Activated CD8-positive, alpha-beta T cell treated with anti-CD3 and anti-CD28 coated beads, Interleukin-2, amount 10 ng/mL, durations not matched to agents 7 days and 5 days (primary cell): ENCODE measurements at regions not wholly inside any gene's neighbourhood (a gene's known extent, or its start where the extent isn't known, plus 50 kb on each side); places are given as distances from the start of the nearest gene placed in this dataset.

Experiments
- ATAC-seq: fragments of 150-1000 bp; cut with Tn5 transposase; one replicate; pipeline ENCODE4 v1.10.0; 2021; ENCODE audit warnings: moderate library complexity
- CTCF ChIA-PET: fragments of 350-600 bp; sonication (Branson Sonifier 250); formaldehyde crosslinking; loops from one replicate; lab custom pipeline; 2021; ENCODE audit warnings: antibody characterized with exemption; lab: Charles Lee
- POLR2A ChIA-PET: fragments of 350-600 bp; sonication (Branson Sonifier 250); formaldehyde crosslinking; loops from one replicate; lab custom pipeline; 2021; ENCODE audit warnings: antibody characterized with exemption; lab: Charles Lee
- DNase-seq: peaks from one replicate; pipeline ENCODE4 v3.0.0-alpha.2; 2020
- H3K27ac Mint-ChIP-seq: one replicate; pipeline ENCODE4 v1.8.0; 2021; ENCODE audit warnings: mild to moderate bottlenecking, mixed read lengths
- H3K27me3 Mint-ChIP-seq: one replicate; pipeline ENCODE4 v1.8.0; 2021; ENCODE audit warnings: low read depth, mixed read lengths
- H3K36me3 Mint-ChIP-seq: one replicate; pipeline ENCODE4 v1.8.0; 2021; ENCODE audit warnings: low read depth, mixed read lengths
- H3K4me1 Mint-ChIP-seq: one replicate; pipeline ENCODE4 v1.8.0; 2021; ENCODE audit warnings: low read depth, mixed read lengths
- H3K4me3 Mint-ChIP-seq: one replicate; pipeline ENCODE4 v1.8.0; 2021; ENCODE audit warnings: mild to moderate bottlenecking, mixed read lengths
- H3K9me3 Mint-ChIP-seq: one replicate; pipeline ENCODE4 v1.8.0; 2022; ENCODE audit warnings: mixed read lengths; ENCODE audit not compliant: insufficient read depth

DNA sequence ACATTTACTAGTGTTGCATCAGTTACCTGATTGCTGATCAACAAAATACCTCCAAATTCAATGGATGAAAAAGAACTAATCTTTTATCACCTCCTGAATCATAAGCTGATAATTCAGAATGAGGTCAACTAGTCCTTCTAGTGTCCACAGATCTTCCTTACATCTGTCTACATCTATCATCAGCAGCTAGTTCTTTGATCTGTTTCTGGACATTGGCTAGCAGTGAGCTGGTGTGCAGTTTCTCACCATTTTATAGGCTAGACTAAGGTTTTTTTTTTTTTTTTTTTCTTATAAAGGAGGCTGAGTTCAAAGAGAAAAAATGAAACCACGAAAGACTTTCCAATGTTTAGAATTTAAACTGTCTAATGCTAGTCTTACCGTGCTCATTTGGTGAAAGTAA lies 534.3 kb upstream of the ST8SIA4 start:
- no peak overlapping the region for H3K4me3 Mint-ChIP-seq
- CTCF ChIA-PET, result no interaction called here

DNA sequence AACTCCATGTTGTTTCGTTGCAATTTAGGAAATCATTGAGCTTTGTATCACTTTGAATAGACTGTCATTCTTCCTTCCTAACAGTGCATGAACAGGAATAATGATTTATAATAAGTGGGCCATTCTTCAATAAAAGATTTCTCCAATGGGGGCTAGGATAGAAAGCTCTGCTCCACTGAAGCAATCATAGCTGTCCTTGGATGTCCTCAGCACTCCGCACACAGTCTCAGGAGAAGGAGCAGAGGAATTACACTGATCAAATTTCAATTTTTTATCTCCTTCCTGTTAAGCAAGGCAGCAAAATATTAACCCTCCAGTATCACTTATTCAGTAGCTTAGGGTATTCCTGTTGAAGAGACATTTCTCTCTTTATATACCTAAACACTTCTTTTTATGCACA lies 532.7 kb upstream of the ST8SIA4 start:
- ChIA-PET CTCF (no interaction called here), POLR2A (no interaction called here)
- no peaks in the 10 kb centered on the region for H3K4me1 Mint-ChIP-seq
- no peak overlapping the region for H3K27ac Mint-ChIP-seq
- no peaks in the 10 kb centered on the region for H3K9me3 Mint-ChIP-seq
- H3K36me3 Mint-ChIP-seq, result no peaks in the 10 kb centered on the region
- DNase-seq, result no peak
- no peak overlapping the region for H3K4me3 Mint-ChIP-seq
- H3K27me3 Mint-ChIP-seq, result no peaks in the 10 kb centered on the region
- no peak for ATAC-seq

More for the DNA sequence above, 534.3 kb upstream of the ST8SIA4 start:
- DNase-seq (no peak), ATAC-seq (no peak)
- Mint-ChIP-seq H3K9me3 (no peaks in the 10 kb centered on the region), H3K4me1 (no peaks in the 10 kb centered on the region), H3K27ac (no peak overlapping the region), H3K36me3 (no peaks in the 10 kb centered on the region), H3K27me3 (no peaks in the 10 kb centered on the region)
- POLR2A ChIA-PET, result no interaction called here

DNA sequence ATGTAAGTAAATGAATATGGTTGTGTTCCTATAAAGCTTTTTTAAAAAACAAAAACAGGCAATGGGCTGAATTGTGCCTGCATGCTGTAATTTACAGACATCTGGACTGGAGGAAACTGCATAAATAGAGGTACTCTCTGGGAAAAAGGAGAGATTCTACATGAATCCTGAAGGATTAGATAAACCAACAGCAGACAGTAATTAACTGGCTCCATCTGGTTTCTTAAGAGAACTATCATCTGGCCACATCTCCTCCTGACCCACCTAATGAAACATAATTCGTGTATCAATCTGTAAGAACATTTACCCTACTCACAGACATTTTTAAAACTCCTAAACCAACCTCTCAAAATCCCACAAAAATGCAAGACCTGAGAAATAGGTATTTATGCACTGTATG lies 528.1 kb upstream of the ST8SIA4 start:
- no peak for ATAC-seq

DNA sequence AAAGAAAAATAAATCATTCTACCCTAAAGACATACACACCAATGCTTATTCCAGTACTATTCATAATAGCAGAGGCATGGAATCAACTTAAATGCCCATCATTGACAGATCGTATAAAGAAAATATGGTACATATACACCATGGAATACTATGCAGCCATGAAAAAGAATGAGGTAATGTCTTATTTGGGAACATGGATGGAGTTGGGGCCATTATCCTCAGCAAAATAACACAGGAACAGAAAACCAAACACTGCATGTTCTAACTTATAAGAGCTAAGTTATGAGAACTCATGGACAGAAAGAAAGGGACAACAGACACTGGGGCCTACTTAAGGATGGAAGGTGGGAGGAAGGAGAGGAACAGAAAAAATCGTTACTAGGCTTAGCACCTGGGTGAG lies 527.5 kb upstream of the ST8SIA4 start:
- Mint-ChIP-seq H3K36me3 (no peaks in the 10 kb centered on the region), H3K27ac (no peak overlapping the region), H3K9me3 (no peaks in the 10 kb centered on the region), H3K4me3 (no peak overlapping the region), H3K27me3 (no peaks in the 10 kb centered on the region), H3K4me1 (no peaks in the 10 kb centered on the region)
- ChIA-PET CTCF (no interaction called here), POLR2A (no interaction called here)
- DNase-seq (no peak), ATAC-seq (no peak)

More for the DNA sequence above, 528.1 kb upstream of the ST8SIA4 start:
- H3K9me3 Mint-ChIP-seq, result no peaks in the 10 kb centered on the region
- CTCF ChIA-PET, result no interaction called here
- H3K4me3 Mint-ChIP-seq, result no peak overlapping the region
- no peaks in the 10 kb centered on the region for H3K4me1 Mint-ChIP-seq
- no peak overlapping the region for H3K27ac Mint-ChIP-seq
- no peaks in the 10 kb centered on the region for H3K36me3 Mint-ChIP-seq
- DNase-seq, result no peak
- POLR2A ChIA-PET, result no interaction called here
- no peaks in the 10 kb centered on the region for H3K27me3 Mint-ChIP-seq

DNA sequence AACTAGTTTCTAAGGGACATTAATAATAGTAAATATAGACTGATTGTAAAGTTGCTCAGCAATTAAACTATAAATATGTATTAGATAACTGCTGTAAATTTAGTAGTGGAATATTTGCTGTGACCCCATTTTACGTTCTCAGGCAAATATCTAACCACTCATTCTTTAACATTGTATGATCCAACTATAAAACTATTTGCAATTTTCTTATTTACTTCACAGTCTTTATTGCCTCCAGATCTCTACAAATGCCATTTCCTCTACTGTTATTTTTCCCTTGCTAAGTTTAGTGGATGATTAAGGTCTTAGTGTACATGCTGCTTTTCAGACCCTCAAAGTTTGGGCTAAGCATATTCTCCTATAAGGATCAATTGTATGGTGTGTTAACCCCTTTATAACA lies 526.2 kb upstream of the ST8SIA4 start:
- no peak for ATAC-seq
- no peak for DNase-seq
- no peaks in the 10 kb centered on the region for H3K36me3 Mint-ChIP-seq
- H3K9me3 Mint-ChIP-seq, result no peaks in the 10 kb centered on the region
- no peaks in the 10 kb centered on the region for H3K27me3 Mint-ChIP-seq
- ChIA-PET POLR2A (no interaction called here), CTCF (no interaction called here)
- no peak overlapping the region for H3K27ac Mint-ChIP-seq
- H3K4me3 Mint-ChIP-seq, result no peak overlapping the region
- H3K4me1 Mint-ChIP-seq, result no peaks in the 10 kb centered on the region

DNA sequence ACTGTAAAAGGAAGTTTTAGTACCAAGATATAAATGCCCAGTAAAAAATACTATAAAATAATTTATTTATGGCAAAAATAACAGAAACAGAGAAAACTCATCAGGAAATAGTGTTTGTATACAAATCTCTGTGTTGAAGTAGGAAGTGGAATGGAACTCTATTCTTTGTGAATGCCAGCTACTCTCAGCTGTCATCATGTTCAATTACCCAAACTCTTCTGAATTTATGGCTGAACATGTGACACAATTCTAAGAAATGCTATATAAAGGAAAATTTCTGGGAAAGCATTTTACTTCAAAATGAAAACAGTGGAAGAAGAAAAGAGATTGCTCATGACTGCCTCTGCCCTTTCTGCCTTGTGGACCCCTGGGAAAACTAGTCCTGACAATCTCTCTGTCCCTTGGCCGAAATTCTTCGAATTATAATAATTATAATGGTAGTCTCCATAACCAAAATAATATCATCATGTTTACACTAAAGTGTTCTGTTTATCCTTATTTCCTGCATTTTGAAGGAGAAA lies 522.3 kb upstream of the ST8SIA4 start:
- no peak for ATAC-seq

DNA sequence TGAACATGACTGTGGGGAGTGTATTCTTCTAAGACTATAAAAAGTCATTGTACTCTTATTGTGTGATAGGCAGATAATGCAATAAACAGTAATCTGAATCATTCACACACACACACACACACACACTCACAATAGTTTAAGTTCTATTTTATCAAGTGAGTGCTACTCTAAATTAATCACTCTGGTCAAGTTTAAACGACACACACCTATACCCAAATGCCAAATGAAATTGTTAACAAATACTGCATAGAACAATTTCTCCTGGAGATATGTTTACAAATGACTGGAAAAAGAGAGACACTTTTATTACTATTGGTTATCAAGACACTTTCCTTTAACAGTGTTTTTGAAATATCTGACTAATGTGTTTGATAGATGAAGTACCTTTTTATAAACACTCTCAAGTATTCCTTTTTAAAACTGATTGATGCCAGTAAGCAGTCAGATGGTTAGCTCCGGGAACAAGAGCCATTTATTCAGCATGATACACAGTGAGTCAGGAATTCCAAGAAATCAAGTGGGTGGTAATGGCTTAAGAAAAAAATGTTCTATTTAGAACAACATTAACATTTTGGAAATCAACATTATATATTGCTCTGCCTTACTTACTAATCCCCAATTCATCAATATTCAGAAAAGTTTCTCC lies 521.6 kb upstream of the ST8SIA4 start:
- ATAC-seq (no peak), DNase-seq (no peak)
- Mint-ChIP-seq H3K9me3 (no peaks in the 10 kb centered on the region), H3K36me3 (no peaks in the 10 kb centered on the region), H3K4me1 (no peaks in the 10 kb centered on the region), H3K27me3 (no peaks in the 10 kb centered on the region), H3K27ac (no peak overlapping the region), H3K4me3 (no peak overlapping the region)
- ChIA-PET POLR2A (no interaction called here), CTCF (no interaction called here)

More for the DNA sequence above, 522.3 kb upstream of the ST8SIA4 start:
- Mint-ChIP-seq H3K4me3 (no peak overlapping the region), H3K27me3 (no peaks in the 10 kb centered on the region), H3K36me3 (no peaks in the 10 kb centered on the region), H3K9me3 (no peaks in the 10 kb centered on the region), H3K27ac (no peak overlapping the region), H3K4me1 (no peaks in the 10 kb centered on the region)
- DNase-seq, result no peak
- POLR2A ChIA-PET, result no interaction called here
- CTCF ChIA-PET, result no interaction called here

DNA sequence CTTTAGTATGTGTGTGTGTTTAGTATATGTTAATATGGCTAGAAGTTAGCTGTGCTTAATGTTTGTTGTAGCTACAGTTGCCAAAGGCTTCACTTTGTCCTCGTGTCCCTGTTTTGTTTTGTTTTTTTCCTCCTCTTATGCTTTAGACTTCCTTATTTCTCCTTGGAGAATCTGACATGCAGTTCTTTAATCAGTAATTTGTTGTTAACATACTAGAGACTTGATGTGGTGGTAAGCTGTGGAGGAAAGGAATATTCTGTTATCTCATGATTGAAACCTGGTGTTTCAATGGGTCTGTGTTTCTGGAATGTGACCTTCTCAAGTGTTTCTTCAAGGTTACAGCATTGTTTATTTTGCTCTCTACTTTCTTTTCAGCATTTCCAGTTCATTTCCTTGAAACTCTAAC lies 515.6 kb upstream of the ST8SIA4 start:
- DNase-seq (no peak), ATAC-seq (no peak)
- CTCF ChIA-PET, result no interaction called here
- Mint-ChIP-seq H3K4me1 (no peaks in the 10 kb centered on the region), H3K36me3 (no peaks in the 10 kb centered on the region), H3K27ac (no peak overlapping the region), H3K9me3 (no peaks in the 10 kb centered on the region), H3K27me3 (no peaks in the 10 kb centered on the region), H3K4me3 (no peak overlapping the region)
- POLR2A ChIA-PET, result no interaction called here

DNA sequence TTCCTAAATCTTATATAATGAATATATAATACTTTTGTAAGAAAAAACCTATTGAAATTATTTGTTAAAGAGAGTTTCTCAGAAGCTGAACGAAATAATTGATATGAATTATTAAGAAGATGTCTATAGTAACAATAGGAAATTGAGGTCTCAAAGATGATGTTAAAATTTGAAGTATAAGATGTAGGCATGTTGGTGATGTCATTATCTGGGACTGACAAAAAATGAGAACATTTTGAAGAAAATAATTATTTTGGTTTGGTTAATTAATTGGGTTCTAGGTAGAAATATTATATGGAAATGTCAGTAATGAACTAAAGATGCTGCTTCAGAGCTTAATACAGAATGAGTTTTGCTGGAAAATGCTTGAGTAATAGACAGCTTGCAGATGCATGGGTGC lies 501.4 kb upstream of the ST8SIA4 start:
- Mint-ChIP-seq H3K27me3 (no peaks in the 10 kb centered on the region), H3K9me3 (no peaks in the 10 kb centered on the region), H3K4me1 (no peaks in the 10 kb centered on the region), H3K4me3 (no peak overlapping the region), H3K27ac (no peak overlapping the region), H3K36me3 (no peaks in the 10 kb centered on the region)
- DNase-seq, result no peak
- POLR2A ChIA-PET, result no interaction called here
- ATAC-seq, result no peak
- CTCF ChIA-PET, result interaction anchor here (1.5 kb wide), 1 partner anchor 15 kb away, joined by 3 read pairs; no protein-coding TSS in a partner anchor

DNA sequence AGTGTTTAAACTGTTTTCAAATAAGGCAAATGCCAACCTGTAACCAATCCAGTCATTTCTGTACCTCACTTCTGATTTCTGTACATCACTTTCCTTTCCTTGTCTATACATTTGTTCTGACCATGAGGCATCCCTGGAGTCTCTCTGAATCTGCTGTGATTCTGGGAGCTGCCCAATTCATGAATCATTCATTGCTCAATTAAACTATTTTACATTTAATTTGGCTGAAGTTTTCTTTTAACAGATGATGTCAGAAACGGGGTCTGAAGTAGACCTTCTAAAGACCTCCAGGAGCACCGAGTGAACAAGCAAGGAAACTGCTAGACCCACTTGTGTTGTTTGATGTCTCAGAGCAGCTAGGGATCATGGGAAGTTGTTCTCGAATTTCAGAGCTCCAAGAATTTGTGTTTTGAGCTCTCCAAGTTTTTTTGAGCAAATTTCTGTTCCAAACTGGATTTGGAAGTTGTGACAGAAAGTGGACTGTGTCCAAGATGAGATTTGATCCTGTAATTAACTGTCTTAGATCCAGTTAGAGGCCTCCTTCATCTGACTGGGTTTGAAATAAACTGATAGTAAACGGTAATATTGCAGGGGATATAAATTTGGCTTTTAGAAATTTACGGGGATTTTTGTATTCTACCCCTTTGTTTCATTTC lies 490.8 kb upstream of the ST8SIA4 start:
- Mint-ChIP-seq H3K9me3 (no peaks in the 10 kb centered on the region), H3K4me1 (no peaks in the 10 kb centered on the region), H3K36me3 (no peaks in the 10 kb centered on the region), H3K27me3 (no peaks in the 10 kb centered on the region), H3K4me3 (no peak overlapping the region), H3K27ac (no peak overlapping the region)
- ChIA-PET CTCF (no interaction called here), POLR2A (no interaction called here)
- ATAC-seq (no peak), DNase-seq (no peak)

DNA sequence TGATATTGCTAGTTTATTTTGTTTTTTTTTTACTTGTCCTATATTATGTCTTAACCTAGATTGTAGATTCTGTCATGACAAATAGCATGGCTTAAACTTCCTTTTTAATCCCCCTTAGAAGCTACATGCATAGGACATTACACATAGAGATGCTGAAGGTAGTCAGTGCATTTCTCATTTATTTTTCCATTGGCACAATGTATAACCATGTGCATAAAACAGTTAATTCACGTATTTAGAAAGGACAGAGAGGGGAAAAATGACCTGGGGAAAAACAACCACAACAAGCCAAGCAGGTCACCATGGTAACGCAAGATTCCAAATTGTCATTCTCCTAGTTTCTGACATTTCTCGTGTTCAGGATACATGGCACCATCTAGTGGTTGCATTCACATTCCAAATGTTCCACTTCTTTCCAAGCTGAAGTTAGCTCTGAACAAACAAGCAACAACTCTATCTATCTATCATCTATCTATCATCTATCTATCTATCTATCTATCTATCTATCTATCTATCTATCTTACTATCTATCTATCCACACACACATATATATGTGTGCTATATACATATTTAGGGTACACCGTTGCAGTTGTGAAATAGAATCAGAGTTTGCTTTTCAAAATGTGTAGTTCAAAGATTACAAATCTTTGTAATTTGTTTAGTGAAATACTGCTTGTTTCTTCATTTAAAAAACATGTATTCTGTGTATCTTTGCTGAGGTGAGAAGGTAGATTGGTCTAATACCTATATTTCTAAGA lies 487.2 kb upstream of the ST8SIA4 start:
- no peak for ATAC-seq
- no peaks in the 10 kb centered on the region for H3K36me3 Mint-ChIP-seq
- DNase-seq, result no peak
- H3K27ac Mint-ChIP-seq, result no peak overlapping the region
- no peak overlapping the region for H3K4me3 Mint-ChIP-seq
- no peaks in the 10 kb centered on the region for H3K4me1 Mint-ChIP-seq
- POLR2A ChIA-PET, result no interaction called here
- no peaks in the 10 kb centered on the region for H3K9me3 Mint-ChIP-seq
- no peaks in the 10 kb centered on the region for H3K27me3 Mint-ChIP-seq
- CTCF ChIA-PET, result interaction anchor here (0.7 to 1.7 kb wide), 3 partner anchors 9 to 960 kb away, joined by 3 to 5 read pairs (median 3); no protein-coding TSS in a partner anchor

DNA sequence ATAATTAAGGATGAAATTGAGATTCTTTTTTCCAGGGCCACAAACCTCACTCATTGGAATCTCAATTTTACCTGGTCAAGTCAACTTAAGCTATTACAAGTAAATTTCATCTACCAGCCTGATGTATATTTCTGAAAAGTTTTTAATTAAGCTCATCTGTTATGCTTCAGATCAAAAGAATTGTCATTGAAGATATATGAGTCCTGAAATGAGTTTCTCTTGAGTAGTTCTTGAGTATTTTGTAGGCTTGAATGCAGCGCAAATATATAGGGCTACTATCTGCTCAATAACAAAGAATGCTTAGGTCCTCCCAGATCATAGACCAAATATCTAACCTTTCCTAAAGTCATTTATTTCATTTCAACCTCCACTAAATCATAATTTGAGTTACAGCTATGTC lies 482.2 kb upstream of the ST8SIA4 start:
- H3K9me3 Mint-ChIP-seq, result no peaks in the 10 kb centered on the region
- no peaks in the 10 kb centered on the region for H3K4me1 Mint-ChIP-seq
- no peaks in the 10 kb centered on the region for H3K36me3 Mint-ChIP-seq
- ATAC-seq (no peak), DNase-seq (no peak)
- H3K27ac Mint-ChIP-seq, result no peak overlapping the region
- ChIA-PET CTCF (no interaction called here), POLR2A (no interaction called here)
- H3K4me3 Mint-ChIP-seq, result no peak overlapping the region
- no peaks in the 10 kb centered on the region for H3K27me3 Mint-ChIP-seq
